Adrenal gland (tissue), 5 donors: ENCODE measurements at regions not wholly inside any gene's neighbourhood (a gene's known extent, or its start where the extent isn't known, plus 50 kb on each side); places are given as distances from the start of the nearest gene placed in this dataset.

Experiments used
- POLR2A ChIP-seq, 2 donors: fragments of 450-650 bp; IDR thresholded peaks; one replicate each; pipeline ENCODE4 v1.6.1; 2017; ENCODE audit warnings: antibody characterized with exemption in 2 of 2, mild to moderate bottlenecking in 2 of 2, moderate library complexity in 1 of 2
- TF ChIP-seq, protein P1 (sequence below), 6 experiments: fragments of 450-650 bp in 4 of 6; fragments of 200-600 bp in 2 of 6; sonication (generic) in 1 of 6; IDR thresholded peaks; 1 replicate in 5 of 6; 2 replicates in 1 of 6; pipeline versions ENCODE4 v1.5.1 to v1.8.0; 2016 to 2021; ENCODE audit warnings: antibody characterized with exemption in 6 of 6, mild to moderate bottlenecking in 2 of 6, moderate library complexity in 1 of 6
- donor health status: DM: no; HTN: no; CAD: no.

DNA sequence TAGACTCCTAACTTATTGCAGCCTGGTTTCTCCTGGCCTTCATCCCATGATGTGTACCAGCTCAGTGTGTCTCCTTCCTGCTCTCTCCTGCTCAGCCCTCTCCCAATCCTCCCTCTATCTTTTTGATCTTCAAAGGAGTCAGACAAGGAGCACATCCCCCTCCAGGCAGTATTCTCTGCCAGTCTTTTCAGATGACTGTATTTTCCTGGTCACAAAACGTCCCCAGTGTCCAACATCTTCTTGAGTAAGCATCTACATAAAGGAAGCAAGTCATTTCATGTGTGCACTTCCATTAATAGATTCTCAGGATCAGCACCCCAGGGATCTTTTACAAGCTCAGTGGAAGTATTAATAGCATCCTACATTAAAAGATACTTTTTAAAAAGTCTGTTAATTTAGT, 148.9 kb upstream of the THBS1 start:
- TF ChIP-seq, protein P1, sequence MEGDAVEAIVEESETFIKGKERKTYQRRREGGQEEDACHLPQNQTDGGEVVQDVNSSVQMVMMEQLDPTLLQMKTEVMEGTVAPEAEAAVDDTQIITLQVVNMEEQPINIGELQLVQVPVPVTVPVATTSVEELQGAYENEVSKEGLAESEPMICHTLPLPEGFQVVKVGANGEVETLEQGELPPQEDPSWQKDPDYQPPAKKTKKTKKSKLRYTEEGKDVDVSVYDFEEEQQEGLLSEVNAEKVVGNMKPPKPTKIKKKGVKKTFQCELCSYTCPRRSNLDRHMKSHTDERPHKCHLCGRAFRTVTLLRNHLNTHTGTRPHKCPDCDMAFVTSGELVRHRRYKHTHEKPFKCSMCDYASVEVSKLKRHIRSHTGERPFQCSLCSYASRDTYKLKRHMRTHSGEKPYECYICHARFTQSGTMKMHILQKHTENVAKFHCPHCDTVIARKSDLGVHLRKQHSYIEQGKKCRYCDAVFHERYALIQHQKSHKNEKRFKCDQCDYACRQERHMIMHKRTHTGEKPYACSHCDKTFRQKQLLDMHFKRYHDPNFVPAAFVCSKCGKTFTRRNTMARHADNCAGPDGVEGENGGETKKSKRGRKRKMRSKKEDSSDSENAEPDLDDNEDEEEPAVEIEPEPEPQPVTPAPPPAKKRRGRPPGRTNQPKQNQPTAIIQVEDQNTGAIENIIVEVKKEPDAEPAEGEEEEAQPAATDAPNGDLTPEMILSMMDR (IDR thresholded peaks at IDR 0.05) = no peak
- no peak for TF ChIP-seq POLR2A (IDR thresholded peaks at IDR 0.05)
